Fibroblast of peridontal ligament (primary cell): ENCODE measurements at regions not wholly inside any gene's neighbourhood (a gene's known extent, or its start where the extent isn't known, plus 50 kb on each side); places are given as distances from the start of the nearest gene placed in this dataset.

Experiments used
- DNase-seq: peaks from one replicate; pipeline ENCODE4 v3.0.0-alpha.2; 2010; ENCODE audit errors: extremely low read depth

DNA sequence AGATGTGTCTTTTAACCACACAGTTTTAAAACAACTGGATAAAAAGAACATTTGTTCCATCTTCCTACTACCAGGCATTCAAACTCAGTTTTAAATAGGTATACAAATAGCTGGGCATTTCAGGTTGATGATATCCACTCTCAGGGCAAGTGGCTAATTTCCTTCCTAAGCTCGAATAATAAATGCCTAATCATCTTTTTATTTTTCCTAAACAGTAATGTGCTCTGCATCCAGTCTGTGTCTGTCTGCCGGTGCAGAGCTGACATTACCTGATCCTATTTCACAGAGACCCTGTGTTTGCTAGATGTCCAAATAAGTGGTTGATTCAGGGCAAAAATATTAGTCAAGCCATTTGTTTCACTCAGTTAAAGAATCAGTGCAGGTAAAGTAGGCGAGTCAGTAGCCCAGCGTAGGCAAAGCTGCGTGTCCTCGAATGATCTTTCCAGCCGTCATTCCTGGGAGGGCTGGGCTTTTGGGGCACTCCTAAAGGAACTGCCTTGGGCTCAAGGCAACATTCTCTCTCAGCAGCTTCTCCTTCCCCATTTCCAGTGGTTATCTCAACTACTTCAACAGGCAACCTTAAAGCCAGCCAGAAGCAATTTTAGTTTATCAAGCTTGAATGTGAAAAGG, 74.2 kb upstream of the BMP2 start:
- no peak for DNase-seq

DNA sequence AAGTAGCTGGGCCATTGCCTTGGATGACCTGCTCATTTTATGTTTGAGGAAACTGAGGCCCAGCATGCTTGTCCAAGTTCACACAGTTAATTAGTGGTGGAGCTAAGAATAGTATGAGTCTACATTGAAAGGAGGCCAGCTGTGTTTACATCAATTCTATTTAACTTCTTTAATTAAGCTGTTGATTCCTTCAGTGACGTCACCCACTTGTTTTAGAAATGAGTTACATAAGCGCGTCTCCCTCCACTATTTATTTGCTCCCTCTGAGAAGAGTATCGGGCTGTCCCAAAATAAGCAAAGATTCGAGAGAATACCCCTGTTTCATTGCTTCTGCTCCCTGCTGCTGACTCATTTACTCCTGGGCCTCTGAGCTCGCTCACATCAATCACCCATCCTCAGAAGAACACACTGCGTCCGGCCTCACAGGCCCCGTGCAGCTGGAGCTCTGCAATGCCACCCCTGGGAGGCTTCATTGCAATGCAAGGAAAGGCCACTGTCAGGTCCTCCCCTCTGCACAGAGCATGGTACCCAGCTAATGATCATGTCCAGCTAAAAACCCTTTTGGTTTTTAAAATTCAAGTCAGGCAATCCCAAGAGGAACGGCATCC, 74.8 kb upstream of the BMP2 start:
- DNase-seq, result no peak

DNA sequence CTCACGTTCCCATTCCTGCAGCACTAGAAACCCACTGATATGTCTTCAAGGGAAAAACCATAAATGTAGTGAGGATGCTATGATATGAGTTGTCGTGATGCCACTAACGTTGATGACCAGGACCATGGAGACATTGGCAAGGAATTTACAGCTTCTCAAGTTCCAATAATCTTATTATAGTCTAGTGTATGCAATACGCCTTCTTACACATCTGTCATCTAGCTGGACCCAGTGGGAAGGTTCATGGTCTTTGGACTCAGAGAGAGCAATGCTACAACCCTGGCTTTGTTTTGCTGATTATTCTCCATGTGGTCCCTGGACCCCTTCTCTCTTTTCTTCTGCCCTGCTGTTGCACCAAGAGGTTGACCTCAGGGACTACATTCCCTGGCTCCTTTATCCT, 76.0 kb upstream of the BMP2 start:
- DNase-seq, result no peak

DNA sequence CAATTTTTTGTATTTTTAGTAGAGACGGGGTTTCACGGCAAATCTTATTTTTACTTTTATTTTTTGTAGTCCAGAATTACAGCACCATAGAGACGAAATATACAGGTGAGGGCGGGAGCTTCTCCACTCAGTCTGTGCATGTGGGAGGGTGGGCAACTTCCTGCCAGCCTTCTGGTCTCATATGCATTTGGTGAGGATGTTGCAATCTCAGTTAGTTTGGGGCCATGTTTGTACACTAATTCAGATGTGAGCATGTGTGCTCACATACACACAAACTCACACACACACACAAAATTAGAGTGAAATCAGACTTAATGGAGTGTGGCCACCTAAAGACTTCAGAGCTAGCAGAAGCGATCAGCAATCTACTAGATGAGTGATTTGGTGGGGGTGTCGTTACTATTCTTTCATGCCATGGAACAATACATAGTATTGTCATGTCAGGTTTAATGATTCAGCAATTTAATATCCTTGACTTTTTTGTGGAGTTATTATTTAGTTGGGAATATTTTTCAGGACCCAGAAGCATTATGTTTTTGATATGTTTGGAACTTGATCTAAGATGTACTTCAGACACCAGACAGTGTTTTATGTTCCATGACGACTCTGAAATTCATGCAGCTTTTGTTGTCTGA, 78.0 kb upstream of the BMP2 start:
- no peak for DNase-seq

DNA sequence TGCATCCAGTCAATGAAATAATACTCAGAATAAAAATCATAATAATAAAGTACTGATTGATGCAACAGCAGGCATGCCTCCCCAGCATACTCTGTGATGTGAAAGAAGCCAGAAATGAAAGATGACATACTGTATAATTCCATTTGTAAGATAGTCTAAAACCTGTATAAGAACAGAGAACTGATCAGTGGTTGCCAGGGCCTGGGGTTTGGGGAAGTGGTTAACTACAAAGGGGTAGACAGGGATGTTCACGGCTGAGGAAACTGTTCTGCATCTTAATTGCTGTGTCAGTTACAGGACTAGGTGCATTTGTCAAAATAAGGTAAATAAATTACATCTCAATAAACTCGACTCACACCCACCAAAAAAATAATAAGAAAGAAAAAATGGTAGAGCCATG, 81.3 kb upstream of the BMP2 start:
- DNase-seq, result no peak

DNA sequence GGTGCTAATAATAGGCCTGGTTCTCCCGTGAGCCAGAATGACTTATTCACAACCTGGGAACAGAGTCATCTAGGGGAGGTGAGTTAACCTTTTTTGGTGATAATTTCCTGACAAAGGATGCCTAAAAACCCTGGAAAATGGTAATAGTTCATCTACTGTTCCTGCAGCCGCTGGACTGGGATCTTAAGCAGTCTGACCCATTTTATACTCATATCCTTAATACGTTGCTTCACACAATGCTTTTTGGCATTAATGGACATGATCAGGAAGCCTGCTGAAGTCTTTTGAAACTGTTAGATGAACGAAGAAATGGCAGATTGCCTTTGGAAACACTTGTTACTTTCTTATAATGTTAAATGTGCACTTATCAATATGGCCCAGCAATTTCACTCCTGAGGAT, 81.9 kb upstream of the BMP2 start:
- DNase-seq, result no peak

DNA sequence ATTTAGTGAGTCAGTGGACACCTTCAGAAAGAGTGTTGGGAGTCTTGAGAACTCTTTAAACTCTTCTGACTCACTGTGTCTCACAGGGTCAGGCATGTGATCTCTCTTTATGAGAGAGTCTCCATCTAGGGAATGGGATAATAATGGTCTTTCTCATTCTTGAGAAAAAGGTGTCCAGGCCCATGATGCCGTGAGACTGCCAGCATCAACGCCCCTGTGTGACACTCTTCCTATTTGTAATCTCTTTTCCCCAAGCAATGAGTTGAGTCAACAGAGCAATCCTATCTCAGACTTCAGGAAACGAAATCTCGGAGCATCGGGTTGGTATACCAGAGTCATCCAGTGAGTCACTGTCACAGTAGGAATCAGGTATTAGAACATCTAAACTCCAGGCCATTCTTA, 82.3 kb upstream of the BMP2 start:
- no peak for DNase-seq

DNA sequence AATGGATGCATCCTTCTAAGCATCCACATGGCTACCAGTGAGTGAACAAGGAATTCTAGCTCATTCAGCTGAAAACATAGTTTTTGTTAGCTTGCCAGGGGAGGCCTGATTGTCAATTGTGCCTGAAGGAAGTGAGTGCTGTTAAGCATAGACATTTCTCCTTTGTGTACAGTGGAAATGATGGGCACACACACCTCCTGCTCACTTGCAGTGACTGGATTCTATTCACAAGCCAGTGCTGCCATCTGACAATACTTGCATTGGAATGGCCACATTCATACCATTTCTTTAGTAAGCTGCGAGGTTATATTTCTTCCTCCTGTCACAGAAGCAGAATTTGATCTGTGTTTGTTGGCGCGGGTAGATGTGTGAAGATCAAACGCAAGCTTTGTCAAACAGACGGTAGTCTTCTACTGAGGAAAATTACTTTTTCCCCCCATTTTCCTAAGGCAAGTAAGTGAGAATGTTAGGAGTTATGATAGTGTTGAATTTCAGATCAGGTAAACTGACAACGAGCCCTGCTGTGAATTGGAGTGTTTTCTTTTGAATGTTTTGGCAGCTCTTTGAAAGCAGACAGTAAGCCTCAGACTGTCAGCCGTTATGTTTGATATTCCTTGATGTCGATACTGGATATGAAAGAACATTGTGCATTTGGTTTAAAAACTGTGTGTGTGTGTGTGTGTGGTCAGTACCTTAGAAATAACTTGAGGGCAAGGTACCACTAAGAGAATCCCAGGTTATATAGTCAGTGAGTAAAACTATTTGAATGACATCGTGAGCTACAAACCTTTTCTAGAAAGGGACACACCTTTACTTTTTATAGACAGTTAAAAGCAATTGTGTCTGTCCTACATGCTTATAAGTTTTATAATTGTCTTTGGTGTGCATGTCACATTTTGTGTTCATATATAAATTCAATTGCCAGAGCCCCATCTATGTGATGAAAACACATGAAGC, 84.2 kb upstream of the BMP2 start:
- no peak for DNase-seq

DNA sequence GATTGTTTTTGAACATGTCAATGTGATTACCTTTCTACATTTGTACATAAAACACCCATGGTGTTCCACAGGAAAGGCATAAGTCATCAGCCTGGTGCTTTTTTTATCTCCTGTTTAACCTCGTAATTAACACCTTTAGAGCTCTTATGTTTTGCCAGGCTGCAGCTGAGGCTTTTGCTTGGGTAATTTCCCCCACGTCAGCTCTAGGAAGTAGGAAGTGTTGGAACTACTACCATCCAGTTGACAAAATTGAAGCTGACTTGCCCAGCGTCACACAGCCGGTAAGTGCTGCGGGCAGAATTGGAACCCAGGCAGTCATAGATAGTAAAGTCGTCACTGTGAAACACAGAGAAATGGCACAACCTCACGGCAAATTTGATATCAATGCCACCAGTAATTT, 86.6 kb upstream of the BMP2 start:
- DNase-seq, result no peak

DNA sequence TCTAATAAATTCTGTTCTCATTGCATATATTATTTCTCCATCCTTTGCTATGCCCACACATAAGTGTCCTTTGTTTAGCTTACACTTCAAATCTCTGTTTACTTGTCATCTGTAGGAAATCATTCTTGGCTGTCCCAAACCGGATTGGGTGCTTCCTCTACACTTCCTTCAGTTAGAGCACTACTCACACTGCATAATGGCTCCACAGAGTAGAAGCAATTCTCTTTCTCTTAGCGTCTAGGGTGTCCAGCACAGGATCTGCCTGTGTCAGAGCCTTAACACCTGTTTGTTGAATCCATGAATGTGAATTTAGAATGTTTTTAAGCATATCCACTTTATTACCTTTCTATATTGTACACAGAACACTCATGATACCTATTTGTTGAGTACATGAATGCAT, 87.0 kb upstream of the BMP2 start:
- DNase-seq, result no peak

DNA sequence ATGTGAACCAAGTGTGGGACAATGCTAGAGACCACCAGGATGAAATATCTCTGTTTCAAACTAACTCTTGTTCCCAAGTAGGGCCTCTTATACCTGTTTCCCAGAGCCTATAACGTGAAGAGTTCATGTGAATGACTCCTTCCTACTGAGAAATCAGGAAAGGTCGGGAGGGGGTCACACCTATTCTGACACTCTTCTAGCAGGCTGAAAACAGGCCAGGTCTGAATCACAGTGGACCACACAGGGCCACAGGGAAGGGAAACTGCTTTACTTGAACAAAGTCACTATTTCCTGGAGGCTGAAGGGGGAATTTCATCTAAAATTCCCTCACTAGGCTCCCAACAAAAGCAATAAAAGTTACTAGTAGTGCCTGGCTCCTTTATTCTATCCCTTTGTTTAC, 88.4 kb upstream of the BMP2 start:
- DNase-seq, result no peak

DNA sequence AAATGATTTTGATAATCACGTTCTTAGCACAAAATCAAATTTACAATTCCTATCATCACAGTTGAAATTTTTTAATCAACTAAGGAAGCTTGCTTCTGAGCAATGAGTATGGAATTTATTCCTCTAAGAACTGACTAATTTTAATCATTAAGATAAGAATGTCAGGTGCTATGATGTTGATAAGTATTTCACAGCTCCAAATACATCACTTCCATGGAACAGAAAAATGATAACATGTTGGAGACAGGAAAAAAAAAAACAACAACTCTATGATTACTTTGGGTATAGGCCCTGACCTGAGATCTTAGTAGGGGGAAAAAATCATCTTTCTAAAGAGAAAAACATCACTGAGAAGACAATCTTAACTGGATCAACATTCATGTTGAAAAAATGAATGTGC, 89.4 kb upstream of the BMP2 start:
- no peak for DNase-seq

DNA sequence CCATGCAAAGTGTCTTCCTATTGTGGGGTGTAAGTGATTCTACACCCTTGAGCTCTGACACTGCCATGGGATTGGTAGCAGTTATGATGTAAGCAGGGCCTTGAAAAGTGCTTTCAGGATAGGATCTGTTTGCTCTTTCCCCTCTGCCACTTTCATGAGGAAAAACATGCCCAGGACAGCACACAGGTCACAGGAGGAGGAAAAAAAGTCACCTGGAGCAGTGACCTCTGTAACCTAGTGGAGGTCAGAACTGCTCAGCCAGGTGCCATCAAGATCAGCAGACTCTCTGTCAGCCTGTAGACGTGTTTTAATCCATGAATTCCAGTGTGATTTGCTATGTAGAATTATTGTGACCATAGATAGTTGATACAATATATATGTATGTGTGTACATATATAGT, 92.7 kb upstream of the BMP2 start:
- no peak for DNase-seq

DNA sequence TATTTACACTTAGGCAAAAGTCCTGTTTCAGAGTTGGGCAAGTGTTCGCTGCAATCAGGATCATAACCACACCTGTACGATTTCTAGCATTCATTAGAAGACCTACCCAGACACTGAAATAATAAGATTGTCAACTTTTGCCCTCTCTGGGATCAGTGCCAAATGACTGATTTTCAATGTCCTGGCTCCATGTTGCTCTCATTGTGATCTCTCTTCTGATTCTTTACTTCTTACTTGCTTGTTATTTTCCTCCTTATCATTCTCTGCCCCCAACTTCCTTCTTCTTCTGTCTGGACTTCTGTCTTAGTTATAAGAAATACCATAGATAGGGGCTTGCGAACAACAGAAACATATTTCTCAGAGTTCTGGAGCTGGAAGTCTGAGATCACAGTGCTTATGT, 94.4 kb upstream of the BMP2 start:
- no peak for DNase-seq

DNA sequence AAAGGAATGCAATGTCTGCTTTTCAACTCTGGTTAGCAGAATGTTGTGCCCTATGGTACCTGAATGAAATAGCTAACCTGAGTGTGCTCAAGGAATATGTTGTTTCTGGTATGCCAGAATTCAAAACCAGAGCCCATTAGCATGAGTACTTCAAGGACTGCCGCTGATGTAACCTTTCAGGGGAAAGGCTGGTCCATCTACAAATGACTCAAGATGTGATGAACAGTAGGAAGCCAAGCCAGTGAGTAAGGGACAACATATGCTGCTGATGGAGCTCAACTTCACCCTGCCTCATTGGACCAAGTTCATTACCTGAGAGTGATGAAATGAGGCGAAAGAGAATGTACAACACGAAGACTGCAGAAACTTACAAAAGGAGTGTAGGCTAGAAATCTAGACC, 95.7 kb upstream of the BMP2 start:
- no peak for DNase-seq

DNA sequence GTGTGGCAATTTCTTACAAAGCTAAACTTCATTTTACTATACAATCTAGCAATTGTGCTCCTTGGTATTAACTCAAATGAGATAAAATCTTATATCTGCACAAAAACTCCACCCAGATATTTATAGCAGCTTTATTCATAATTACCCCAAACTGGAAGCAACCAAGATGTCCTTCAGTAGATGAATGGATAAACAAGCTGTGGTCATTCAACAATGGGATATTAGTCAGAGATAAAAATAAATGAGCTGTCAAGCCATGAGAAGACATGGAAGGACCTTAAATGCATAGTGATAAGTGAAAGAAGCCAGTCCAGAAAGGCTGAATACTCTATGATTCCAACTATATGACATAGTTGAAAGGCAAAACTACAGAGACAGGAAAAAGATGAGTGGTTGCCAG, 98.9 kb upstream of the BMP2 start:
- no peak for DNase-seq

DNA sequence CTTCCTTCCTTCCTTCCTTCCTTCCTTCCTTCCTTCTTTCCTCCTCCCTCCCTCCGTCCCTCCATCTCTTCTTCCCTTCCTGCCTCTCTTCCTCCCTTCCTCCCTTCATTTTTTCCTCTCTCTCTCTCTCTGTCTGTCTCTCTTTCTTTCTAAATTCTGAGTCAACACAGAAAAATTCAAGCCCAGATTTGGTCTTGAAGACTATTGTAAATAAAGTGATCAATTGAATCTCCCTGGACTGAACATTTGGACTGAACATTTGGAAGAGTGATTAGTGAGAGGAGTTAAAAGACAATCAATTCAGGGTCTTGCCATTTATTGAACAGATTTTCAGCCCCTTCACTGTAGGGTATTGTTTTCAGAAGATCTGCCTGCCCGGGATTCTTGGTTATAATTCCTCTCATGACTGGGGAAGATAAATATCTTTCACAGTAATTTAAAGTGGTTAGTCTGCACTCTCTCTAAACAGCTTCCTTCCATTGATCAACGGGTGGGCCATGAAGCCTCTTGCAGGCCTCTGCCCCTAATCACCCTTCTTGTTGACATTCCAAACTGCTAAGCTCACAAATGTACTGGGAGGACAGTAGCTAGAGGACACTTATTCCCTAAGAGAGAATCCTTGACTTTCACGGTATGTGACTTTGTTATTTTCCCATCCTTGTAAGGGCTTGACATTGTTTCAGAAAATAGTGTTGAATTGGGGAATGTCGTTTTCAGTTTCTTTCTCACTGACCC, 101.7 kb upstream of the BMP2 start:
- no peak for DNase-seq

DNA sequence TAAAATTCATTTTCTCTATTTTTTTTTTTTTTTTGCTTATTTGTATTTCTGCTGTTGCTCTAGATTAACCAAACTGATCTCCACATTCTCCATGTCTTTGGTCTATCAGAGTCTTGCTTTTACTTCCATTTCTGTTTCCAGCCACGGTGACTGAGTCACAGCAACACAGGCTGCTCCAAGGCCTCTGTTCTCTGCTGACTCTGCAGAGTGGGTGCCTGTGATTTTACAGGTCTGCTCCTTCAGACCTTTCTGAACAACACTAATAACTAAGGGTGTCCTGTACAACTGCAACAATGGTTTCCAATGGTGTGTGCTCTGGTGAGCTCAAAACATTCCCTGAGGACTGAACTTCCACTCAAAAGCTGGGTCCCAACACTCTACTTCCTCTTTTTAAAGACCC, 102.3 kb upstream of the BMP2 start:
- DNase-seq, result no peak

DNA sequence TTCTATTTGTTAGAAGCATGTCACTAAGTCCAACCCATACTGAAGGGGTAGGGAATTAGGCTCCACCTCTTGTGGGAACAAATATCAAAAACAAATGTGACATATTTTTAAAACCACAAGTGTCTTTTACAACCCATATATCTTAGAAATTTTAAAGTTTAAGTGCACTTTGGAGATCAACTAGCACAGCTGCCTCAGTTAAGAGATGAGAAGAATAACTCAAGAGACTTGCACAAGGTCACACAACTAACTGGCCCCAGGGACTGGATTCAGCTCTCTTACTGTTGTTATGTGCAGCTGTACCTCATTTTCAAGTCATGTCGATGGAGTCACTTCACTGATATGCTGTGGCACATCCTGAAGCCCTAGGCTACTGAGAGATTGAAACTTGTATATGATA, 102.9 kb upstream of the BMP2 start:
- no peak for DNase-seq

DNA sequence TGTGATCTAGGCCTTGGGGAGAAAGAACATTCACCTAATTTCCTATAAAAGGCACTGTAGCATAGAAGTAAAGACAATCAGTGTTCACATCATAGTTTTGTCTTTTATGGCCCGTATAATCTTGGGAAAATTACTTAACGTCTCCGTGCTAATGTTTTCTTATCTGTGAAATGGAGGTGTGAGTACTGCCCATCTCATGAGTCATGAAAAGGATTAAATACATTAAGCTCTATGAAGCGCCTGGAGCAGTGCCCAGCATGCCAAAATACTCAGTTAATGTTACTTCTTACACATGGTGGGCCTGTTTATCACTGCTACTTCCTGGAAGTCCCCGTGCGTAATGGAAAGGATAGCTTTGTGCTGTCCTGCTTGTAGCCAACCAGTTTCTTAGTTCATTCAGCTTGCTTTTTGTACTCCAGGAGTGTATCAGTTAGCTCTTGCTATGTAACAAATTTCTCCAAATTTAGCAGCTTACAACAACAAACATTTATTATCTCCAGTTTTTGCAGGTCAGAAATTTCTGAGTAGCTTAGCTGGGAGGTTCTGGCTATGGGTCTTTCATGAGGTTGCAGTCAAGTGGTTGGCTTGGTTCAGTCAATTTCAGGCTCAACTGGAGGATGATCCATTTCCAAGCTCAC, 103.6 kb upstream of the BMP2 start:
- DNase-seq, result no peak

DNA sequence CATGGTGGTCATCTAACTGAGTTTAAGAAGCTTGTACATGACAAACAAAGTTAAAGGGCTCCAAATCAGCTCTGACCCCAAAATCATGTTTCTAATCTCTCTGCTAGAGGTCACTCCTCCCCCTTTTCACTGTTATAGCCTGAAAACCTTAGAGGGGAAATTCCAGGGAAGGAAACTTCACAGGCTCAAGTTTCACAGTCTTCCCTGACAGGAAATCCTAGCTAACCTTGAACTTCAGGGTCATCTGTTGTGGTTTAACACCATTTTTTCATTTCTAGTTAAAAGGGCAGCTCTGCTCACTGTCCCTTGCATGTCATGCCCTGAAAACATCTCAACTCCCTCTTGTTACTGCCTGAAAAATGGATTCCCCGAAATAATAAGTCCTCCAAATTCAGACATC, 104.4 kb upstream of the BMP2 start:
- DNase-seq, result no peak
